ENCODE measurements at regions not wholly inside any gene's neighbourhood (a gene's known extent, or its start where the extent isn't known, plus 50 kb on each side); places are given as distances from the start of the nearest gene placed in this dataset.
"Not testable (repeated sequence)": the region's sequence is repeated elsewhere in the genome, so short reads cannot be mapped to it uniquely, and the experiment has no call there.

DNA sequence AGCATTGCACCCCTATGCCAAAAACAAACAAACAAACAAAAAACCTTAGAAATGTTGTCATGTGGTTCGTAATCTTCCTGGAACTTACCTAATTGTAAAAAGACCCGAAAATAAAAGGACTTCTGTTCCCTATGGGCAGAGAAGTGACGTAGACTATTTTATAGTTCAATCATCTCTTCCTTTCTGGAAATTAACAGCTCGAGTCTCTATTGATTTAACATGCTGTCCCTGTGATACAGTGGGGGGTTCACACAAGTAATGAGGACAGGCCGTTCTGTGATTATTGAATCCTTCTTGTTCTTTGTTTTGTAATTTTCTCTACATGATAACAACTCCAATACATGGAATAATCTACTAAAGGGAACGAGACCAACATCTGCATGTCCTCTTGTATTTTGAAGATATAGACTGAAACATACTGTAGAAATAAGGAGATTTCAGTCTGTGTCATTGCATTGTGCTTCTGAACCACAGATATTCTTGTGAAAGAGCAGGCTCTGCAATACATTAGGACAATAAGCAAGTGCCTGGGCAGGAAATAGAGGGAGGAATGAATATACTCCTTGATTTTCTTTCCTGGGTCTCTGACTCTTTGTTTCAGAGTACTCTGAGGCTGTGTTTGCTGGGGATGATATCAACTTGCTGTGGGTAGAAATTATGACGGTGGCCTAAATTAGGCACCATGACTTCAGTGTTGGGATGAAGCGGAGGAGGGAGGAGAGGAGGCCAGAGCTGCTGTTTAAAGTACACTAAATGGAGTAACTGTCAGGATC is 65.7 kb upstream of the PPM1B start:
- no peaks in the 10 kb centered on the region for H4K20me1 ChIP-seq (ENCODE audit: insufficient read depth)
- H3K79me2 ChIP-seq (ENCODE audit: insufficient read depth) = no peaks in the 10 kb centered on the region
- 75% methylated on average over 8 of the region's 8 CpGs for WGBS, 2 experiments (ENCODE audit: low coverage in 1 of 2, low lambda C conversion rate in 2 of 2, missing lambda C conversion rate in 2 of 2)
- H3K4me2 ChIP-seq (ENCODE audit: unreplicated experiment) = no peak overlapping the region
- no peaks in the 10 kb centered on the region for H3K36me3 ChIP-seq (ENCODE audit: low read depth)
- no peak overlapping the region for H3K4me3 ChIP-seq
- peaks cover 6% of the 10 kb centered on the region for H3K4me1 ChIP-seq (ENCODE audit: insufficient read depth)
- no peak for TF ChIP-seq EZH2 (IDR thresholded peaks at IDR 0.05; ENCODE audit: insufficient read depth, poor library complexity, severe bottlenecking)
- peak; percentile 10 for DNase-seq
- in situ Hi-C loops (cut with MboI) = no loop called here
- H3K9me3 ChIP-seq (ENCODE audit: low read depth) = no peaks in the 10 kb centered on the region
- H2AFZ ChIP-seq = no peak overlapping the region
- H3K9ac ChIP-seq = no peak overlapping the region
- H3K9me2 ChIP-seq (ENCODE audit: insufficient read depth) = no peaks in the 10 kb centered on the region
- H3K27me3 ChIP-seq (replicated peaks; ENCODE audit: insufficient read depth) = no peaks in the 10 kb centered on the region
- H3F3A ChIP-seq (ENCODE audit: insufficient read depth) = peaks cover 14% of the 10 kb centered on the region
- no peak overlapping the region for H3K27ac ChIP-seq

DNA sequence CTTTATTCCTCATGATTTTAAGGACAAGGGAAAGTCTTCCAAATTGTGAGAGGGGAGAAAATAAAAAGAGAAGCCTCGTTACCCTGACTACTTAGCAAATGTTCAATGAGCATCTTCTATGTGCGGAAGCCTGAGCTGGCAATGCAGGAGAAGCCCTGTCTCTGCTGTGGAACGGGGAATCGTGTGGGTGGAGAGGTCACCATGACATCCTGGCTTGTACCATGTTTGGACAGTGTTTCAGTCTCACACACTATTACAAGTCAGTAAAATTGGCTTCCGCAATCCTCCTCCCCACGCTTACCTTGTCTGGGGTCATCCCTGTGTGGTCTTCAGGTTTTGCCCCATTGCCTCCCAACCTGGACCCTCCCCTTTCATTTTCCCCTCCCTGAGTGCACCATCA is 65.0 kb upstream of the PPM1B start:
- H3K79me2 ChIP-seq (ENCODE audit: insufficient read depth) = no peaks in the 10 kb centered on the region
- H3K9me2 ChIP-seq (ENCODE audit: insufficient read depth) = no peaks in the 10 kb centered on the region
- H3K9ac ChIP-seq = no peak overlapping the region
- no peaks in the 10 kb centered on the region for H3K27me3 ChIP-seq (replicated peaks; ENCODE audit: insufficient read depth)
- TF ChIP-seq EZH2 (IDR thresholded peaks at IDR 0.05; ENCODE audit: insufficient read depth, poor library complexity, severe bottlenecking) (no peak), EZH2phosphoT487 (IDR thresholded peaks at IDR 0.05; ENCODE audit: insufficient read depth, low read depth) (no peak)
- H3F3A ChIP-seq (ENCODE audit: insufficient read depth) = peaks cover 14% of the 10 kb centered on the region
- H4K20me1 ChIP-seq (ENCODE audit: insufficient read depth) = no peaks in the 10 kb centered on the region
- H3K4me1 ChIP-seq (ENCODE audit: insufficient read depth) = peaks cover 6% of the 10 kb centered on the region
- H2AFZ ChIP-seq = no peak overlapping the region
- no peak overlapping the region for H3K27ac ChIP-seq
- in situ Hi-C loops (cut with MboI) = no loop called here
- no peak for DNase-seq
- H3K9me3 ChIP-seq (ENCODE audit: low read depth) = no peaks in the 10 kb centered on the region
- H3K4me3 ChIP-seq = no peak overlapping the region
- H3K4me2 ChIP-seq (ENCODE audit: unreplicated experiment) = no peak overlapping the region
- WGBS, 2 experiments (ENCODE audit: low coverage in 1 of 2, low lambda C conversion rate in 2 of 2, missing lambda C conversion rate in 2 of 2) = 77 to 79% methylated on average over 6 of the region's 6 CpGs
- no peaks in the 10 kb centered on the region for H3K36me3 ChIP-seq (ENCODE audit: low read depth)

DNA sequence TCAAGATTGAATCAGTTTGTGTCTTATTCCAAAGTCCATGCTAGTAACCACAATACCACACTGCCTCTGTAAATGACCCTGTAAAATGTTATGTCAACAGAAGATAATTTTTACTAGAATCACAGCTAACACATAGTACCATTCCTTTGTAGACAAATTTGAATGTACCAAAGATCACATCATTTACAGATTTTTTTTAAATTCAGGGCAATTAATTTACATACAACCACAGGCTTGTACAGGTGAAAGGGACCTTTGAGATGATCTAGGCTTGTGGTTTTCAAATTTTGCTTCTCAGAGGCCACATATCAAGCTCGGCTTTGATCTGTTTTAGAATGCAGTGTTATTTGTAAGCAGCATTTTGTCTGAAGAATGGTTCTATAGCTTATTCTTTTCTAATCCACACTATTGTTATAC is 63.8 kb upstream of the PPM1B start:
- Histone ChIP-seq H3K9me2 (ENCODE audit: insufficient read depth) (no peaks in the 10 kb centered on the region), H3K36me3 (ENCODE audit: low read depth) (no peaks in the 10 kb centered on the region), H3K27me3 (replicated peaks; ENCODE audit: insufficient read depth) (no peaks in the 10 kb centered on the region), H3F3A (ENCODE audit: insufficient read depth) (peaks cover 9% of the 10 kb centered on the region), H3K4me2 (ENCODE audit: unreplicated experiment) (no peak overlapping the region), H3K4me1 (ENCODE audit: insufficient read depth) (peaks cover 5% of the 10 kb centered on the region), H3K4me3 (no peak overlapping the region), H3K9me3 (ENCODE audit: low read depth) (no peaks in the 10 kb centered on the region), H4K20me1 (ENCODE audit: insufficient read depth) (no peaks in the 10 kb centered on the region), H3K9ac (no peak overlapping the region), H2AFZ (no peak overlapping the region), H3K27ac (no peak overlapping the region), H3K79me2 (ENCODE audit: insufficient read depth) (no peaks in the 10 kb centered on the region)
- 91 to 96% methylated on average over 1 of the region's 1 CpG for WGBS, 2 experiments (ENCODE audit: low coverage in 1 of 2, low lambda C conversion rate in 2 of 2, missing lambda C conversion rate in 2 of 2)
- no peak for DNase-seq
- TF ChIP-seq EZH2phosphoT487 (IDR thresholded peaks at IDR 0.05; ENCODE audit: insufficient read depth, low read depth) = no peak
- TF ChIP-seq EZH2 (IDR thresholded peaks at IDR 0.05; ENCODE audit: insufficient read depth, poor library complexity, severe bottlenecking) = no peak
- in situ Hi-C loops (cut with MboI) = no loop called here

DNA sequence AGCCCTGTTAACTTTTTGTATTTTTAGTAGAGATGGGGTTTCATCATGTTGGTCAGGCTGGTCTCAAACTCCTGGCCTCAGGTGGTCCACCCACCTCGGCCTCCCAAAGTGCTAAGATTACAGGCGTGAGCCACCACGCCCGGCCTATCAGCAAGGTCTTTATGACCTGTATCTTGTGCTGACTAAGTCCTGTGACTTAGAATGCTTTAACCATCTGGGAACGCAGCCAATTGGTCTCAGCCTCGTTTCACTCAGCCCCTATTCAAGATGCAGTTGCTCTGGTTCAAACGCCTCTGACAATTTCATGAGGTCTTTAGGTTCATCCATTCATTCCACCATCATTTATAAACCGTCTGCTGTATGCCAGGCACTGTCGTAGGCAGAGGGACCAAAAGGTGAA is 62.2 kb upstream of the PPM1B start:
- H2AFZ ChIP-seq; H3K27ac ChIP-seq; H3K9ac ChIP-seq; H3K36me3 ChIP-seq (ENCODE audit: low read depth); H3K4me3 ChIP-seq; H3K79me2 ChIP-seq (ENCODE audit: insufficient read depth); in situ Hi-C loops (cut with MboI); H3K9me2 ChIP-seq (ENCODE audit: insufficient read depth); H3F3A ChIP-seq (ENCODE audit: insufficient read depth); H4K20me1 ChIP-seq (ENCODE audit: insufficient read depth); H3K4me2 ChIP-seq (ENCODE audit: unreplicated experiment); H3K9me3 ChIP-seq (ENCODE audit: low read depth); H3K27me3 ChIP-seq (replicated peaks; ENCODE audit: insufficient read depth); H3K4me1 ChIP-seq (ENCODE audit: insufficient read depth): not testable (repeated sequence)
- peak; percentile 20 for DNase-seq
- WGBS, 2 experiments (ENCODE audit: low coverage in 1 of 2, low lambda C conversion rate in 2 of 2, missing lambda C conversion rate in 2 of 2) = 77 to 81% methylated on average over 9 of the region's 9 CpGs
